ENCODE measurements at regions not wholly inside any gene's neighbourhood (a gene's known extent, or its start where the extent isn't known, plus 50 kb on each side); places are given as distances from the start of the nearest gene placed in this dataset.

DNA sequence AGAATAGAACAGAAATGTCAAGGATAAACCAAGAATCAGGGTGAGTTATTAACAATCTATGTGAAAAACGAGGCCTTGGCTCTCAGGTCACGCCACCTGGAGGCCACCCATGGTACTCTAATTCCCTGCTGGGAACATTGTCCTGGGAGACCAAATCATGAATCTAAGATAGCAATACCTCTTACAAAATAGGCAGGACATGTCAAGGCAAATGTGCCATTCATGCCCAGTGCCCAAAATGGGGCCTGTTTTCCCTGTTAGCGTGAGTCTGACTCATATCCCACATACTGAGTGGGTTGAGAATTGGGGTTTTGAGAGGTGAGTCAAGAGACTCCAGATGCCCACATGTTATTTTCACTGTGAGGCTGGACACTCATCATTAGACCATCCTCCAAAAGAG, 380.8 kb downstream of the HHIPL2 start:
- Histone ChIP-seq H3K4me1 (ENCODE audit: low read depth) (no peaks in the 10 kb centered on the region), H3K36me3 (ENCODE audit: low read depth) (no peaks in the 10 kb centered on the region), H3K4me3 (no peak overlapping the region), H3K9me3 (no peaks in the 10 kb centered on the region)
- peak; percentile 45 for ATAC-seq
- intact Hi-C loops (cut with DNase I, micrococcal nuclease), result loop anchor here in 1 of 2 donors (10.0 kb wide), 1 partner anchor 692 kb away; no protein-coding TSS in a partner anchor
- TF ChIP-seq, protein P1, sequence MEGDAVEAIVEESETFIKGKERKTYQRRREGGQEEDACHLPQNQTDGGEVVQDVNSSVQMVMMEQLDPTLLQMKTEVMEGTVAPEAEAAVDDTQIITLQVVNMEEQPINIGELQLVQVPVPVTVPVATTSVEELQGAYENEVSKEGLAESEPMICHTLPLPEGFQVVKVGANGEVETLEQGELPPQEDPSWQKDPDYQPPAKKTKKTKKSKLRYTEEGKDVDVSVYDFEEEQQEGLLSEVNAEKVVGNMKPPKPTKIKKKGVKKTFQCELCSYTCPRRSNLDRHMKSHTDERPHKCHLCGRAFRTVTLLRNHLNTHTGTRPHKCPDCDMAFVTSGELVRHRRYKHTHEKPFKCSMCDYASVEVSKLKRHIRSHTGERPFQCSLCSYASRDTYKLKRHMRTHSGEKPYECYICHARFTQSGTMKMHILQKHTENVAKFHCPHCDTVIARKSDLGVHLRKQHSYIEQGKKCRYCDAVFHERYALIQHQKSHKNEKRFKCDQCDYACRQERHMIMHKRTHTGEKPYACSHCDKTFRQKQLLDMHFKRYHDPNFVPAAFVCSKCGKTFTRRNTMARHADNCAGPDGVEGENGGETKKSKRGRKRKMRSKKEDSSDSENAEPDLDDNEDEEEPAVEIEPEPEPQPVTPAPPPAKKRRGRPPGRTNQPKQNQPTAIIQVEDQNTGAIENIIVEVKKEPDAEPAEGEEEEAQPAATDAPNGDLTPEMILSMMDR (IDR thresholded peaks at IDR 0.05), result peak; percentile 34
- peak in 2 of 3 donors; percentile 49 to 65 for DNase-seq

- Histone ChIP-seq H3K4me1 (ENCODE audit: low read depth) (no peaks in the 10 kb centered on the region), H3K9me3 (no peaks in the 10 kb centered on the region), H3K36me3 (ENCODE audit: low read depth) (no peaks in the 10 kb centered on the region), H3K4me3 (no peak overlapping the region)
- intact Hi-C loops (cut with DNase I, micrococcal nuclease), result loop anchor here in 1 of 2 donors (10.0 kb wide), 1 partner anchor 691 kb away; no protein-coding TSS in a partner anchor
- ATAC-seq (no peak), DNase-seq (no peak)
- TF ChIP-seq, protein P1 (IDR thresholded peaks at IDR 0.05), result no peak
Measured at GRCh38 chr1:222165629-222166028, 382.3 kb downstream of the HHIPL2 start.

GRCh38 chr1:222163895-222164294, 384.0 kb downstream of the HHIPL2 start:
- no peaks in the 10 kb centered on the region for H3K9me3 ChIP-seq
- TF ChIP-seq, protein P1 (IDR thresholded peaks at IDR 0.05), result no peak
- H3K36me3 ChIP-seq (ENCODE audit: low read depth), result no peaks in the 10 kb centered on the region
- H3K4me1 ChIP-seq (ENCODE audit: low read depth), result no peaks in the 10 kb centered on the region
- ATAC-seq (no peak), DNase-seq (no peak)
- H3K4me3 ChIP-seq, result no peak overlapping the region
- intact Hi-C loops (cut with DNase I, micrococcal nuclease), result loop anchor here in 1 of 2 donors (10.0 kb wide), 1 partner anchor 689 kb away; no protein-coding TSS in a partner anchor

- intact Hi-C loops (cut with DNase I, micrococcal nuclease), result loop anchor here in 1 of 2 donors (10.0 kb wide), 1 partner anchor 687 kb away; no protein-coding TSS in a partner anchor
- TF ChIP-seq, protein P1 (IDR thresholded peaks at IDR 0.05), result no peak
Measured at GRCh38 chr1:222161676-222162075, 386.2 kb downstream of the HHIPL2 start.

GRCh38 chr1:222157612-222158011, 390.3 kb downstream of the HHIPL2 start:
- TF ChIP-seq, protein P1 (IDR thresholded peaks at IDR 0.05), result no peak
- no peaks in the 10 kb centered on the region for H3K4me1 ChIP-seq (ENCODE audit: low read depth)
- H3K4me3 ChIP-seq, result no peak overlapping the region
- no peaks in the 10 kb centered on the region for H3K9me3 ChIP-seq
- H3K36me3 ChIP-seq (ENCODE audit: low read depth), result no peaks in the 10 kb centered on the region
- intact Hi-C loops (cut with DNase I, micrococcal nuclease), result no loop called here
- DNase-seq, result no peak
- ATAC-seq, result no peak

More at GRCh38 chr1:222161676-222162075, 386.2 kb downstream of the HHIPL2 start:
- ATAC-seq, result no peak
- no peaks in the 10 kb centered on the region for H3K4me1 ChIP-seq (ENCODE audit: low read depth)
- no peaks in the 10 kb centered on the region for H3K9me3 ChIP-seq
- no peak for DNase-seq
- H3K36me3 ChIP-seq (ENCODE audit: low read depth), result no peaks in the 10 kb centered on the region
- no peak overlapping the region for H3K4me3 ChIP-seq

DNA sequence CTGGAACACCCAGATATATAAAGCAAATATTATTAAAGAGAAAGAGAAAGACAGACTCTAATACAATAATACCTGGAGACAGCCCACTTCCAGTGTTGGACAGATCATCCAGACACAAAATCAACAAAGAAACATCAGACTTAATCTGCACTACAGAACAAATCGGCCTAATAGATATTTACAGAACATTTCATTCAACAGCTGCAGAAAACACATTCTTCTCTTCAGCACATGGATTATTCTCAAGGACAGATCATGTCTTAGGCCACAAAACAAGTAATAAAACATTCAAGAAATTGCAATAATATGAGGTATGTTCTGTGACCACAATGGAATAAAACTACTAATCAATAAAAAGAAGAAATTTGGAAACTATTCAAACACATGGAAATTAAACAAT, 398.3 kb upstream of the DUSP10 start:
- intact Hi-C loops (cut with DNase I, micrococcal nuclease), result no loop called here
- no peaks in the 10 kb centered on the region for H3K9me3 ChIP-seq
- DNase-seq, result no peak
- TF ChIP-seq, protein P1 (IDR thresholded peaks at IDR 0.05), result no peak
- H3K4me3 ChIP-seq, result no peak overlapping the region
- no peaks in the 10 kb centered on the region for H3K36me3 ChIP-seq (ENCODE audit: low read depth)
- no peak for ATAC-seq
- no peaks in the 10 kb centered on the region for H3K4me1 ChIP-seq (ENCODE audit: low read depth)

Measured in mucosa of descending colon (tissue), 3 donors.